H9 (cell line): ENCODE measurements at regions not wholly inside any gene's neighbourhood (a gene's known extent, or its start where the extent isn't known, plus 50 kb on each side); places are given as distances from the start of the nearest gene placed in this dataset.
"Not testable (repeated sequence)": the region's sequence is repeated elsewhere in the genome, so short reads cannot be mapped to it uniquely, and the experiment has no call there.

Experiments used
- DNase-seq: peaks from one replicate; pipeline ENCODE4 v3.0.0-alpha.2; 2017
- H2AFZ ChIP-seq: one replicate; pipeline ENCODE4 v1.6.1; 2013; ENCODE audit warnings: mild to moderate bottlenecking, low read length, control low read depth, moderate library complexity
- H2AK5ac ChIP-seq: 2 replicates; pipeline ENCODE4 v1.6.1; 2013; ENCODE audit warnings: low read length, control low read depth, mixed read lengths; ENCODE audit not compliant: insufficient read length
- H2BK120ac ChIP-seq: one replicate; pipeline ENCODE4 v1.6.1; 2013; ENCODE audit warnings: low read depth, mild to moderate bottlenecking, low read length, control low read depth, inconsistent platforms; ENCODE audit not compliant: poor library complexity, severe bottlenecking
- H2BK12ac ChIP-seq: 2 replicates; pipeline ENCODE4 v1.6.1; 2013; ENCODE audit warnings: low read length, control low read depth, mixed read lengths, low read depth; ENCODE audit not compliant: insufficient read length
- H2BK15ac ChIP-seq: 2 replicates; pipeline ENCODE4 v1.6.1; 2013; ENCODE audit warnings: low read depth, low read length, control low read depth
- H2BK20ac ChIP-seq: one replicate; pipeline ENCODE4 v1.6.1; 2013; ENCODE audit warnings: low read depth, mild to moderate bottlenecking, low read length, control low read depth, inconsistent platforms; ENCODE audit not compliant: poor library complexity, severe bottlenecking
- H2BK5ac ChIP-seq: 2 replicates; pipeline ENCODE4 v1.6.1; 2013; ENCODE audit warnings: low read length, control low read depth, mixed read lengths; ENCODE audit not compliant: insufficient read length
- H3K14ac ChIP-seq: 2 replicates; pipeline ENCODE4 v1.6.1; 2013; ENCODE audit warnings: low read length, control low read depth; ENCODE audit not compliant: insufficient read depth
- H3K18ac ChIP-seq: 2 replicates; pipeline ENCODE4 v1.6.1; 2013; ENCODE audit warnings: low read depth, mild to moderate bottlenecking, mixed read lengths, low read length, control low read depth; ENCODE audit not compliant: insufficient read length
- H3K23ac ChIP-seq: 2 replicates; pipeline ENCODE4 v1.6.1; 2013; ENCODE audit warnings: low read length, control low read depth, mixed read lengths, low read depth; ENCODE audit not compliant: insufficient read length
- H3K23me2 ChIP-seq: 2 replicates; pipeline ENCODE4 v1.6.1; 2013; ENCODE audit warnings: low read depth, mild to moderate bottlenecking, mixed read lengths, low read length, control low read depth; ENCODE audit not compliant: insufficient read length, poor library complexity, severe bottlenecking
- H3K27ac ChIP-seq: 2 replicates; pipeline ENCODE4 v1.5.1; 2013; ENCODE audit warnings: low read length, control low read depth, mixed read lengths, low read depth; ENCODE audit not compliant: insufficient read length
- H3K27me3 ChIP-seq: 2 replicates; pipeline ENCODE4 v1.6.1; 2013; ENCODE audit warnings: low read length, control low read depth, inconsistent platforms; ENCODE audit not compliant: insufficient read depth
- H3K4ac ChIP-seq: 2 replicates; pipeline ENCODE4 v1.6.1; 2013; ENCODE audit warnings: low read depth, mild to moderate bottlenecking, control low read depth, inconsistent platforms, low read length, moderate library complexity
- H3K4me1 ChIP-seq: 2 replicates; pipeline ENCODE4 v1.6.1; 2013; ENCODE audit warnings: low read length, control low read depth, inconsistent platforms; ENCODE audit not compliant: insufficient read depth
- H3K4me2 ChIP-seq: 2 replicates; pipeline ENCODE4 v1.6.1; 2013; ENCODE audit warnings: low read length, control low read depth, mixed read lengths; ENCODE audit not compliant: insufficient read length, insufficient read depth
- H3K56ac ChIP-seq: 2 replicates; pipeline ENCODE4 v1.6.1; 2013; ENCODE audit warnings: low read depth, mild to moderate bottlenecking, mixed read lengths, low read length, control low read depth; ENCODE audit not compliant: insufficient read length
- H3K79me1 ChIP-seq: 2 replicates; pipeline ENCODE4 v1.6.1; 2013; ENCODE audit warnings: low read depth, mild to moderate bottlenecking, moderate library complexity, low read length, control low read depth, inconsistent platforms; ENCODE audit not compliant: insufficient read depth, poor library complexity, severe bottlenecking
- H3K79me2 ChIP-seq: 2 replicates; pipeline ENCODE4 v1.6.1; 2013; ENCODE audit warnings: low read length, control low read depth, inconsistent platforms; ENCODE audit not compliant: insufficient read depth
- H3K9ac ChIP-seq: 2 replicates; pipeline ENCODE4 v1.6.1; 2013; ENCODE audit warnings: low read length, control low read depth, mixed read lengths; ENCODE audit not compliant: insufficient read length; ENCODE audit errors: extremely low read depth
- H3K9me3 ChIP-seq: one replicate; pipeline ENCODE4 v1.6.1; 2013; ENCODE audit warnings: low read depth, low read length, inconsistent platforms; ENCODE audit not compliant: control insufficient read depth
- H3T11ph ChIP-seq: one replicate; pipeline ENCODE4 v1.6.1; 2013; ENCODE audit warnings: mild to moderate bottlenecking, low read length, control low read depth, inconsistent platforms
- H4K20me1 ChIP-seq: one replicate; pipeline ENCODE4 v1.6.1; 2013; ENCODE audit not compliant: control insufficient read depth, insufficient read length, insufficient read depth
- H4K5ac ChIP-seq: 2 replicates; pipeline ENCODE4 v1.6.1; 2013; ENCODE audit warnings: low read depth, mild to moderate bottlenecking, mixed read lengths, low read length, control low read depth; ENCODE audit not compliant: insufficient read length
- H4K8ac ChIP-seq: replicated peaks from 2 replicates; pipeline ENCODE4 v1.6.1; 2013; ENCODE audit warnings: low read length, control low read depth, mixed read lengths, low read depth; ENCODE audit not compliant: insufficient read length
- H4K91ac ChIP-seq: 2 replicates; pipeline ENCODE4 v1.6.1; 2013; ENCODE audit warnings: low read depth, mild to moderate bottlenecking, moderate library complexity, mixed read lengths, low read length, control low read depth; ENCODE audit not compliant: insufficient read length
- H3K27ac Mint-ChIP-seq, 3 experiments: 2 replicates in 2 of 3; 3 replicates in 1 of 3; pipeline ENCODE4 v1.8.0; 2020 to 2021; ENCODE audit warnings: mixed read lengths in 3 of 3, mild to moderate bottlenecking in 1 of 3, moderate library complexity in 1 of 3
- H3K27me3 Mint-ChIP-seq: 2 replicates; pipeline ENCODE4 v1.8.0; 2021; ENCODE audit warnings: low read depth, mild to moderate bottlenecking, moderate library complexity, mixed read lengths
- H3K36me3 Mint-ChIP-seq, 3 experiments: 2 replicates in 2 of 3; 3 replicates in 1 of 3; pipeline ENCODE4 v1.8.0; 2020 to 2021; ENCODE audit warnings: low read depth in 3 of 3, mixed read lengths in 3 of 3; ENCODE audit not compliant: insufficient read depth in 1 of 3
- H3K4me1 Mint-ChIP-seq, 2 experiments: 2 replicates each; pipeline ENCODE4 v1.8.0; 2020; ENCODE audit warnings: mixed read lengths in 2 of 2
- H3K4me3 Mint-ChIP-seq, 2 experiments: 2 replicates in 1 of 2; 3 replicates in 1 of 2; pipeline ENCODE4 v1.8.0; 2020 to 2021; ENCODE audit warnings: mild to moderate bottlenecking in 2 of 2, mixed read lengths in 2 of 2, moderate library complexity in 1 of 2
- H3K9me3 Mint-ChIP-seq, 2 experiments: 2 replicates in 1 of 2; 3 replicates in 1 of 2; pipeline ENCODE4 v1.8.0; 2020; ENCODE audit warnings: mild to moderate bottlenecking in 2 of 2, mixed read lengths in 2 of 2, moderate library complexity in 1 of 2
- WGBS: extraction: QIAGEN DNeasy Blood & Tissue Kit; methylation state at CpG from one replicate; pipeline ENCODE4 v1.1.7; 2013; ENCODE audit warnings: missing lambda C conversion rate, low lambda C conversion rate, mixed read lengths; ENCODE audit not compliant: insufficient read length; ENCODE audit errors: extremely low coverage; 5-methylcytosine and 5-hydroxymethylcytosine counted together

- H2BK120ac ChIP-seq, H3K56ac ChIP-seq, DNase-seq, H3K9ac ChIP-seq, H3K79me1 ChIP-seq, H3K27me3 Mint-ChIP-seq, H2BK15ac ChIP-seq, H3K27ac ChIP-seq, H3K18ac ChIP-seq, H3K14ac ChIP-seq, H3K23ac ChIP-seq, H2BK12ac ChIP-seq, H2AFZ ChIP-seq, H4K8ac ChIP-seq, H2BK20ac ChIP-seq, H3K27ac Mint-ChIP-seq, H3K4me3 Mint-ChIP-seq, H3K79me2 ChIP-seq, H3K23me2 ChIP-seq, H3T11ph ChIP-seq, H4K91ac ChIP-seq, H2AK5ac ChIP-seq, H2BK5ac ChIP-seq, H3K4me1 ChIP-seq, H3K27me3 ChIP-seq, H4K20me1 ChIP-seq, H3K4me1 Mint-ChIP-seq, H4K5ac ChIP-seq, H3K4me2 ChIP-seq, H3K4ac ChIP-seq: not testable (repeated sequence)
- WGBS, result no CpG with 5 or more reads among the region's 6 CpGs
- Mint-ChIP-seq H3K9me3 (peaks cover 63 to 65% of the 10 kb centered on the region in 2 experiments), H3K36me3 (peaks cover 13 to 26% (median 13%) of the 10 kb centered on the region in 3 experiments; a peak in 6 of 7 replicates)
- peaks cover 37% of the 10 kb centered on the region for H3K9me3 ChIP-seq
Observed at GRCh38 chr21:9888500-9888899, 632.9 kb upstream of the TPTE start.

GRCh38 chr21:9903579-9903978, 617.8 kb upstream of the TPTE start:
- H3K79me1 ChIP-seq, H3K27me3 Mint-ChIP-seq, H2BK5ac ChIP-seq, H3K23me2 ChIP-seq, H2BK120ac ChIP-seq, H3K14ac ChIP-seq, H4K5ac ChIP-seq, H3K18ac ChIP-seq, H3K4ac ChIP-seq, H4K20me1 ChIP-seq, H3K9ac ChIP-seq, H3K4me1 ChIP-seq, DNase-seq, H3K4me1 Mint-ChIP-seq, H3K27ac ChIP-seq, H3K27me3 ChIP-seq, H3K27ac Mint-ChIP-seq, H3T11ph ChIP-seq, H2BK20ac ChIP-seq, H2BK12ac ChIP-seq, H4K91ac ChIP-seq, H2BK15ac ChIP-seq, H4K8ac ChIP-seq, H3K79me2 ChIP-seq, H3K4me2 ChIP-seq, H3K23ac ChIP-seq, H2AK5ac ChIP-seq, H3K4me3 Mint-ChIP-seq, H3K56ac ChIP-seq, H2AFZ ChIP-seq: not testable (repeated sequence)
- peaks cover 69 to 76% of the 10 kb centered on the region in 2 experiments for H3K9me3 Mint-ChIP-seq
- no CpG with 5 or more reads among the region's 3 CpGs for WGBS
- H3K9me3 ChIP-seq, result peaks cover 38% of the 10 kb centered on the region
- peaks cover 4 to 19% (median 8%) of the 10 kb centered on the region in 3 experiments; a peak in 4 of 7 replicates for H3K36me3 Mint-ChIP-seq
